Endodermal cell (in vitro differentiated cells): ENCODE measurements at regions not wholly inside any gene's neighbourhood (a gene's known extent, or its start where the extent isn't known, plus 50 kb on each side); places are given as distances from the start of the nearest gene placed in this dataset.

Source experiments
- DNase-seq: peaks from one replicate; pipeline ENCODE4 v3.0.0-alpha.2; 2017
- H3K27ac ChIP-seq: 2 replicates; pipeline ENCODE4 v1.5.1; 2013; ENCODE audit warnings: mild to moderate bottlenecking, low read depth, low read length, moderate library complexity
- H3K27me3 ChIP-seq: 2 replicates; pipeline ENCODE4 v1.6.1; 2013; ENCODE audit warnings: mild to moderate bottlenecking, low read length, moderate library complexity; ENCODE audit not compliant: insufficient read depth, control insufficient read depth, poor library complexity, severe bottlenecking
- H3K36me3 ChIP-seq: 2 replicates; pipeline ENCODE4 v1.7.0; 2013; ENCODE audit warnings: mild to moderate bottlenecking, low read length, moderate library complexity; ENCODE audit not compliant: control insufficient read depth, insufficient read depth
- H3K4me1 ChIP-seq: one replicate; pipeline ENCODE4 v1.7.0; 2013; ENCODE audit warnings: low read length; ENCODE audit not compliant: control insufficient read depth, insufficient read depth
- H3K4me3 ChIP-seq: 2 replicates; pipeline ENCODE4 v1.5.1; 2013; ENCODE audit warnings: mild to moderate bottlenecking, low read length, moderate library complexity
- H3K9ac ChIP-seq: 2 replicates; pipeline ENCODE4 v1.6.1; 2013; ENCODE audit warnings: mild to moderate bottlenecking, low read length, moderate library complexity; ENCODE audit not compliant: poor library complexity, severe bottlenecking; ENCODE audit errors: extremely low read depth
- H3K9me3 ChIP-seq: 2 replicates; pipeline ENCODE4 v1.6.1; 2013; ENCODE audit warnings: mild to moderate bottlenecking, low read length, moderate library complexity; ENCODE audit not compliant: control insufficient read depth
- H3K27ac Mint-ChIP-seq: 2 replicates; pipeline ENCODE4 v1.8.0; 2020; ENCODE audit warnings: mixed read lengths
- H3K27me3 Mint-ChIP-seq: 2 replicates; pipeline ENCODE4 v1.8.0; 2021; ENCODE audit warnings: mild to moderate bottlenecking, mixed read lengths; ENCODE audit not compliant: insufficient read depth
- H3K36me3 Mint-ChIP-seq: 2 replicates; pipeline ENCODE4 v1.8.0; 2020; ENCODE audit warnings: low read depth, mixed read lengths
- H3K4me1 Mint-ChIP-seq: 2 replicates; pipeline ENCODE4 v1.8.0; 2020; ENCODE audit warnings: mixed read lengths
- H3K4me3 Mint-ChIP-seq: 2 replicates; pipeline ENCODE4 v1.8.0; 2020; ENCODE audit warnings: mild to moderate bottlenecking, moderate library complexity, mixed read lengths
- H3K9me3 Mint-ChIP-seq: 2 replicates; pipeline ENCODE4 v1.8.0; 2020; ENCODE audit warnings: mild to moderate bottlenecking, mixed read lengths
- CTCF ChIP-seq: fragments of 200-600 bp; sonication (generic); conservative IDR thresholded peaks from 2 replicates; pipeline ENCODE4 v1.5.0; 2021; ENCODE audit warnings: antibody characterized with exemption, mild to moderate bottlenecking
- WGBS, 2 experiments: methylation state at CpG; one replicate each; pipeline versions ENCODE4 v1.1.5 to v1.1.7; 2013; ENCODE audit warnings: missing lambda C conversion rate in 2 of 2, mixed read lengths in 1 of 2; ENCODE audit not compliant: insufficient coverage in 1 of 2, insufficient read length in 1 of 2; 5-methylcytosine and 5-hydroxymethylcytosine counted together

DNA sequence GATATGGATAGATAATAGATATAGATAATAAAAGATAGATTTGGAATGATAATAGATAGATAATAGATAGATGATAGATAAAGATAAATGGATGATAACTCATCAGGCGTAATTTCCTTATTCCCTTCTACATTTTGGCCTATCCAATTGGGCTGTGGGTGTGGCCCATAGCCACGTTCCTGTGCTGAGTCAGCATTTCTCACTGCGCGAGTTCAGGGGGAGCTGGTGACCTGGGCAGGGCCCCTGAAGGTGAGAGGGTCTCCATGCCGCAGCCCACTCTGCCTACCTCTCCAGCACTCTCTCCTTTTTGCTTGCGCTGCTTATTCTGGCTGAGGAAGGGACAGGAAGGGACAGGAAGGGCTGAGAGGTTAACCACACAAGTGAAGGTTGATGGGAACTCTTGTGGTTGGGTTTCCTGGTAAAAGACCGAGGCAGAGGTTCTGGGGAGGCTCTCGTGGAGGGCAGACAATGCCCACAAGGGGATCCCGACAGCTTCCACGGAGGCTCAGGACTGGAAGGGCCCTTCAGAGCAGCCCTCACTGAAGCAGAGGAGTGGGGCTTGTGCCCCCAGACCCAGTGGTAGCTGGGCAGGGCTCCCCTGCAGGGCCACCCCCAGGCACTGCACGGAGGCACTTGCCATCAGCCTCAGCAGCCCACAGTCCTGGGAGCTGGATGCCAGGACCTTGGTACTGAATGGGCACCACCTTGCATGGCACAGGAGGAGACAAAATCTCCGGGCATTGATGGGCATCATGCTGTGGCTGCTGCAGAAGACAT is 247.3 kb upstream of the PITRM1 start:
- H3K27ac ChIP-seq = no peak overlapping the region
- H3K9me3 ChIP-seq = no peaks in the 10 kb centered on the region
- Mint-ChIP-seq H3K4me3 (no peak overlapping the region), H3K27me3 (no peaks in the 10 kb centered on the region), H3K4me1 (peaks cover 16% of the 10 kb centered on the region), H3K36me3 (no peaks in the 10 kb centered on the region), H3K9me3 (no peaks in the 10 kb centered on the region), H3K27ac (no peak overlapping the region)
- no peak overlapping the region for H3K4me3 ChIP-seq
- no peaks in the 10 kb centered on the region for H3K27me3 ChIP-seq
- WGBS, 2 experiments = 67 to 84% methylated on average over 3 to 12 of the region's 12 CpGs
- H3K36me3 ChIP-seq = no peaks in the 10 kb centered on the region
- TF ChIP-seq CTCF = no peak
- H3K4me1 ChIP-seq = peaks cover 2% of the 10 kb centered on the region
- H3K9ac ChIP-seq = no peak overlapping the region
- no peak for DNase-seq

DNA sequence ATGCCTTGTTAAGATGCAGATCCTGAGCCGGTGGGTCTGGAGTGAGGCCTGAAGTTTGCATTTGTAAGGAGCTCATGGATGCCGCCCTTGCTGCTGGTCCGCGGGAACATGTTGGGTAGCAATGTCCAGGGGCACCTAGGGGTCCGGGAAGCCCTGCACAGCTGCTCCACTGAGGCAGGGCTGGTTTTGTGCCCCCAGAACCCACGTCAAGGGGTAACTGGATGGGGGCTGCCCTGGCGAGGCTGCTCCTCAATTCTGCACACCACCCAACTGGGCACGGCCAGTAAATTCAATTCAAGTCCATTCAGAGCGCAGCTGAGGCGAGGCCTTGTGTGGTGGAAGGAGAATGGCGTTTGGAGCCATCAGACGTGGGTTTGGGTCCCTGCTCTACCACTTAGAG is 246.3 kb upstream of the PITRM1 start:
- no peaks in the 10 kb centered on the region for H3K36me3 Mint-ChIP-seq
- no peak overlapping the region for H3K4me3 ChIP-seq
- no peaks in the 10 kb centered on the region for H3K27me3 ChIP-seq
- H3K9ac ChIP-seq = no peak overlapping the region
- 77 to 89% methylated on average over 5 to 12 of the region's 12 CpGs for WGBS, 2 experiments
- no peaks in the 10 kb centered on the region for H3K9me3 Mint-ChIP-seq
- no peaks in the 10 kb centered on the region for H3K36me3 ChIP-seq
- no peak for DNase-seq
- H3K4me3 Mint-ChIP-seq = no peak overlapping the region
- peaks cover 22% of the 10 kb centered on the region for H3K4me1 Mint-ChIP-seq
- no peak overlapping the region for H3K27ac ChIP-seq
- no peaks in the 10 kb centered on the region for H3K9me3 ChIP-seq
- no peak overlapping the region for H3K27ac Mint-ChIP-seq
- no peak for TF ChIP-seq CTCF
- peaks cover 6% of the 10 kb centered on the region for H3K4me1 ChIP-seq
- peaks cover 1% of the 10 kb centered on the region for H3K27me3 Mint-ChIP-seq

- Histone ChIP-seq H3K4me3 (no peak overlapping the region), H3K4me1 (peaks cover 6% of the 10 kb centered on the region), H3K9me3 (no peaks in the 10 kb centered on the region), H3K27me3 (no peaks in the 10 kb centered on the region), H3K27ac (no peak overlapping the region), H3K36me3 (no peaks in the 10 kb centered on the region), H3K9ac (no peak overlapping the region)
- Mint-ChIP-seq H3K27ac (no peak overlapping the region), H3K27me3 (peaks cover 3% of the 10 kb centered on the region), H3K4me1 (peaks cover 22% of the 10 kb centered on the region), H3K9me3 (no peaks in the 10 kb centered on the region), H3K36me3 (no peaks in the 10 kb centered on the region), H3K4me3 (no peak overlapping the region)
- 86 to 91% methylated on average over 10 to 13 of the region's 13 CpGs for WGBS, 2 experiments
- TF ChIP-seq CTCF = no peak
- no peak for DNase-seq
These were observed 245.6 kb upstream of the PITRM1 start for GRCh38 chr10:3418041-3418754.
